ENCODE measurements at regions not wholly inside any gene's neighbourhood (a gene's known extent, or its start where the extent isn't known, plus 50 kb on each side); places are given as distances from the start of the nearest gene placed in this dataset.
"Not testable (repeated sequence)": the region's sequence is repeated elsewhere in the genome, so short reads cannot be mapped to it uniquely, and the experiment has no call there.

DNA sequence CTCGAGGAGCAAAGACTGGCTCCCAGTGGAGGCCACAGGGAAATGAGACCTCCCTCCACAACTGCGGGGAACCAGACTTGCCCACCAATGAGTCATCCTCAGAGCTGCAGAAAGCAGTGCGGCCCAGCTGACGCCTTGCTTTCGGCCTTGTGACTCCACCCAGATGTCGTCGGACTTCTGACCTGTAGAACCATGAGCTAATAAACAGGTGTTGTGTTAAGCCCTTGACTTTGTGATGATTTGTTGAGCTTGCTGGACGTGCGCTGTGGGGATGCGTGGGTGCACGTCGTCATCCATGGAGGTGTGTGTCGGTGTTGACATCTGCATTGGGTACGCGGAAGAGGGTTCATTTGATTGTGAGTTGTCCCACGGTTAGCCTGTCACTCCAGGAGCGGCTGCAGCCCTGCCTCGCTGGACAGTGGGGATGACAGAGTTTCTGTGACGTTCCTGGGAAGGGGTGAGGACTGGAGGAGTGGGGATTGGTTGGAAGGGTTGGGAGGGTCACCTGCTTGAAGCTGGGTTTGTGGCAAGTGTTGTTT lies 154.1 kb downstream of the SH3BP4 start:
- DNase-seq (ENCODE audit: low read depth in 2 of 2) = no peak

- no peak for DNase-seq (ENCODE audit: low read depth in 2 of 2)
These were observed 155.2 kb downstream of the SH3BP4 start for GRCh38 chr2:235106874-235107639.

DNA sequence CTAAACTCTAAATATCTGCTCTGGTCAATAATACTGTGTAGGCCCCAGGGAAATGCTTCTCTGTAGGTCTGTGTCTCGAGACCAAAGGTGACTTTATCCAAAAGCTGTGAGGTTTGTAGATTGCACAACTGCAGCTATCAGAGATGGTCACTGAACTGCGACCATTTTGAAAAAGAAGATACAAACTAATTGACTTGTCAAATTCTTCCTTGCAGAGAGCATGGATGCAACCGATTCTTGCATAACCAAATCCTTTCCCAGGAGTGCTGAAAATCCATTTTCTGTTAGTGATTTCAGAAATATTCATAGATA lies 155.8 kb downstream of the SH3BP4 start:
- no peak for DNase-seq (ENCODE audit: low read depth in 2 of 2)

- DNase-seq (ENCODE audit: low read depth in 2 of 2) = not testable (repeated sequence)
These were observed 157.7 kb downstream of the SH3BP4 start for GRCh38 chr2:235109561-235109960.

GRCh38 chr2:235112365-235112764 lies 160.5 kb downstream of the SH3BP4 start:
- no peak for DNase-seq (ENCODE audit: low read depth in 2 of 2)

- no peak for DNase-seq (ENCODE audit: low read depth in 2 of 2)
These were observed 162.0 kb downstream of the SH3BP4 start for GRCh38 chr2:235113854-235114253.

- DNase-seq (ENCODE audit: low read depth in 2 of 2) = no peak
These were observed 162.5 kb downstream of the SH3BP4 start for GRCh38 chr2:235114286-235114685.

DNA sequence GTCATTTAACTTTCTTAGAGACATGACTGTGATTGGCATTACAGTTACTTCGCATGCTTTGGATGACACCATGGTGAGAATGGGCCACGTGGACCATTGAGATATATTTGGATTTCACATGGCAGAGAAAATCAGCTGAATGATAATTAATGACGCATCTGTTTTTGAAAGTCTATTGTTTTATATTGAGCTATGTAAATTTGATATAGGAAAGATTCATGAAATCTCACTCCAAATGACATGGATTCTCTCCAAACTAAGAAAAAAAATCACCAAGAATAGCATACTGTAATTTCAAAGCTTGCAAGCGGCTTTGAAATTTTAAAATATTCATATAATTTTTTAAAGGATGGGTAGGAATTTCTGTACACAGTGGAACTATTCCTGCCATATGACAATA lies 163.7 kb downstream of the SH3BP4 start:
- DNase-seq (ENCODE audit: low read depth in 2 of 2) = no peak

GRCh38 chr2:235116885-235117492 lies 165.2 kb downstream of the SH3BP4 start:
- DNase-seq (ENCODE audit: low read depth in 2 of 2) = no peak

DNA sequence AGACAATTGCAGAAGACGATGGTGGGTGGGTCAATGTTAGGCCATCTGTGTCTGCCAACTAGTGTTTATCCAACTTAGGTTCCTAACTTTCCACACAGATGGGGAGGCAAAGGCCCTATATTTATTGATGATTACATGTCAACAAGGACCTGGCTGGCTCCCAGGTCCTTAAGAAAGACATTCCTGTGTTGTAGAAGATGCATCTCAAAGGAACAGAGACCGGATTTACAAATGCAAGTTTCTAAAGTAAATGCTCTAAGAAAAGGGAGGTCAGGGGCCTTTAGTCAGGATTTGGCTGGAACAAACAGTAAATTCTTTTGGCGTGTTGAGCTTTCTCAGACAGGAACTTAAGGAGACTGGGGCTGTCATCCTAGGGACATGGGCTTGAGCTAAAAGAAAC lies 175.0 kb downstream of the SH3BP4 start:
- DNase-seq (ENCODE audit: low read depth in 2 of 2) = no peak

DNA sequence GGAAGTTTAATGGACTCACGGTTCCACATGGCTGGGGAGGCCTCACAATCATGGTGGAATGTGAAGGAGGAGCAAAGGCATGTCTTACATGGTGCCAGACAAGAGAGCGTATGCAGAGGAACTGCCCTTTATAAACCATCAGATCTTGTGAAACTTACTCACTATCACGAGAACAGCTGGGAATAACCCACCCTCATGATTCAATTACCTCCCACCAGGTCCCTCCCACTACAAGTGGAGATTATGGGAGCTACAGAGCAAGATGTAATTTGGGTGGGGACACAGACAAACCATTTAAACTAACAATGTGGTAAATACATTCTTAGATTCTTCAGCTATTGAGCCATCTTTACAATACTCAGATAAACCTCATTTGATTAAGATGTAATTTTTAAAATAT lies 176.1 kb downstream of the SH3BP4 start:
- DNase-seq (ENCODE audit: low read depth in 2 of 2) = no peak

- DNase-seq (ENCODE audit: low read depth in 2 of 2) = no peak
These were observed 178.0 kb downstream of the SH3BP4 start for GRCh38 chr2:235129850-235130249.

- DNase-seq (ENCODE audit: low read depth in 2 of 2) = no peak
These were observed 179.8 kb downstream of the SH3BP4 start for GRCh38 chr2:235131334-235132305.

- DNase-seq (ENCODE audit: low read depth in 2 of 2) = no peak
These were observed 180.8 kb downstream of the SH3BP4 start for GRCh38 chr2:235132651-235133050.

DNA sequence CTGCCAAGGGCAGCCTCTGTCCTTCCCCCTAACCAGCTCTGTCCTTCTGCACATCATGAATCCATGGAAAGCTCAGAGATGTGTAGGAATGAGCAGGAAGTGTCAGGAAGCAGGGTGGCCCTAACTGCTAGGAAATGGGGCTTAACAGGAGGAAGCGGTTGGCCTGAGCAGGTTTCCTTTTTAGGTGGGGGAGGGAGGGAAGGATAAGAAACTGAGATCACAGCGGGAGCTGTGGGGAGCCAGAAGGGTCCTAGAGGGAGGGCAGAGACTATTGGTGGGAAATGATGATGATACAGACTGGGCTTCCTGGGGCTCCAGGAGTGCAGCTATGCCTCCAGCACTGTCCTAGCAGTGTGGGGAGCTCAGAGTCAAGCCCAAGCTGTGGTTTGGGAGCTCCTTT lies 182.0 kb downstream of the SH3BP4 start:
- DNase-seq (ENCODE audit: low read depth in 2 of 2) = no peak

DNA sequence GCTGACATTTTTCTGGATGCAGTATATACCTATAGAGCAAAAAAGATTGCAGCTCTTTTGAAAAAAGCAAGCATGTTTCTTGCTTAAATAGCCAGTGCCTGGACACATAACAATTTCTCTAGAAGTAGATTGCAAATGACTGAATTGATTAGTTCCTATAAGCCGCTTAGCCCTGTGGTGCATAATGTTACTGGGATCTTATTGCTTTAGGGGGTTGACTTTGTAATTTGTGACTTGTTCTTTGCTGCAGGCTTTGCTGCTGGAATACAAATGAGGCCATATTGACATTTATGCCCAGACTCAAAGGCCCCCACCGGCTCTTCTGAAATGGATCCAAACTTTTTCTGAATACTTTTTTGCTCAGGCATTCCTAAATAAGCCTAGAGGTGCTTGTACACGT lies 182.6 kb downstream of the SH3BP4 start:
- DNase-seq (ENCODE audit: low read depth in 2 of 2) = no peak

DNA sequence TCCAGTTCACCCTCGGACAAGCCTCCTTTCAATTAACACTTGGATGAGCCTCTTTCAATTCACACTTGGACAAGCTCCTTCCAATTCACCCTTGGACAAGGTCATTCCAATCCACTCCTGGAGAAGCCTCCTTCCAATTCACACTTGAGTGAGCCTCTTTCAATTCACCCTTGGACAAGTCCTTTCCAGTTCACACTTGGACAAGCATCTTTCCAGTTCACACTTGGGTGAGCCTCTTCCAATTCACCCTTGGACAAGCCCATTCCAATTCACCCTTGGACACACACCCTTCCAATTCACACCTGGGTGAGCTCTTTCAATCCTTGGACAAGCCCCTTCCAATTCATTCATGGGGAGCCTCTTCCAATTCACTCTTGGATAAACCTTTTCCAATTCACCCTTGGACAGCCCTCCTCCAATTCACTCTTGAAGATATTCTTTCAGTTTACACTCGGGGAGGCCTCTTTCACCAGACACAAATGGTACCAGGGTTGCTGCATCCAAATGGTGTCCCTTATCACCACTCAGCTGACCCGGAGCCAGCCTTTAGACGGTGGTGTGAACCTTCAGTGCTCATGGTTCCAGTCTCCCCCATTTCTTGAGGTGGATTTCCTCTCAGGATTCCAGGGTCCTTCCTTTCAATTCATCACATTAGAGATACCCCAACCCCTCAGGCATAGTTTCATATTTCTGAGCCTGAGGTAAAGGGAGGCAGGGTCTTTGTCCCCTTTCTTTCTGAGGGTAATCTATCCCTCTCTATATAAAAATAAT lies 183.6 kb downstream of the SH3BP4 start:
- no peak for DNase-seq (ENCODE audit: low read depth in 2 of 2)

DNA sequence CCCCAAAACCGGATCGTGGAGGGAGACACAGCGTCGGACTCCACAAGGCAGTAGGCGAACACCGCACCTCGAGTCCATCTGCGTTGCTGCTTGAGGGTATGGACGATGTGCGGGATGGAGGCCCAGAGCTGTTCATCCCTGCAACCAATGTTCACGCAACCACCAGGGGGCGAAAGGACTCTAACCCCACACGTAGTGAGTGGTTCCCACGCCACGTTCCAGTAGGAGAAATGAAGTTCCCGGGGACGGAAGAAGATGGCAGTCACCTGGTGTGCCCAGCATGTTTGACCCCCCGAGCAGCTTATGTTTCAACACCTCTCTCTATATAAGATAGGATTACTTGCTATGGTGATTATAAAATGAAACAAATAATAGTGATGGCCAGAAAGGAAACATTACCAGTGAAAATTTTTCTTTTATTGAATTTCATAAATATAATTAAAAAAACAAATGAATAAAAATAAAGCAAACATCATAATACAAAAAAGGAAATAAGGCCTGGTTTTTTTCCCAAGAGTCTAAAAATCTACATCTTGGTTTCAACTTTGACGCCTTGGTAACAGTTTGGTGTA lies 184.3 kb downstream of the SH3BP4 start:
- peak in 1 of 2 donors; percentile 27 for DNase-seq (ENCODE audit: low read depth in 2 of 2)

DNA sequence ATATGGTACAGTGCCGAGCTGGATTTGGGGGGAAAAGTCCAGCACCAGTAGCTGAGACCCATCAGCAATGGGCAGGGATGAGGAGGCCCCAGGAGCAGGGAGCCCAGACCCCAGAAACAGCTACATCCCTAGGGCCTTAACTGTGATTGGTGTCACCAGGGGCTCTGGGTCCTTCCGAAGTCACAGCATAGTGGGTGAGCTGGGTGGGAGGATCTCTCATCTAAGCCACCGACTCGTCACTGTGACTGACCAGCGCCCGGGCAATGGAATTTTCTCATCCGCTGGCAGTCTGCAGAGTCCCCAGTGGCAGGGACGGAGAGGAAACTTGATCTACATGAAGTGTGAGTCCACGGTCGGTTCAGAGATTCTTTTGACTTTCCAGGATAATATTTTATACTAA lies 186.5 kb downstream of the SH3BP4 start:
- no peak for DNase-seq (ENCODE audit: low read depth in 2 of 2)

DNA sequence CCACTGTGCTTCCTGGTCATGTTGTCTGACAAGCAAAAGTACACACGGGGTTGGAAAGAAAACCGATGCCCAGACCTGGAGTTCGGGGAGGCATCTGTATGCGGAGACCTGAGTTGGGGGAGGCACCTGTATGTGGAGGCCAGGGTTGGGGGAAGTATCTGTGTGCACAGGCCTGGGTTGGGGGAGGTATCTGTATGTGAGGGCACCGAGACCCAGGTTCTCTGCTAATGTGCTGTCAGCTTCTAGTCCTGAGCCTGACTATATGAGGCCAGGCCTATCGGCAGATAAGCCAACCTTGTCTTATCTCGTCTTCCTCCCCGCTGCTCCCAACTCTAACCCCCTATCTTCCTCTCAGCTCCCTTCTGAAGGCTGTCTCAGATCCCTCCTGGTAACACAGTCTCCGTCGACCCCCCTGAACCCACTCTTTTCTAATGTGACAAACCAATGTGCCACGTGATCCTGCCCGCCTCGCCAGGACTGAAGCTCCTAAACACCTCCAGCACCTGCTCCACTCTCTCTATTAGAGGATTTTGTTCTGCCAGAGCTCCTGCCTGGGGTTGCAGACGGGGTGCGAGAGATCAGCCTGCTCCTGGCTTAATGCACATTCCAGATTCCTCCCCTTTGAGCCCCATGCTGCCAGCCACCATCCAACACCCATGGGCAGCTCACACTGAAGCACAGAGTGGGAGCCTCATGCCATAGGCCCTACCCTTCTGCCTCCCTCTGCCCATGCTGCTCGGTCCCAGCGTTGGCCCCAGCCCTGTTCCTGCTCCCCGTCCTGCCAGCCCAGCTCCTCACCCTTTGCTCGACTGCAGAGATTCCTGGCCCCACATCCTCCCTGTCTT lies 188.4 kb downstream of the SH3BP4 start:
- no peak for DNase-seq (ENCODE audit: low read depth in 2 of 2)

DNA sequence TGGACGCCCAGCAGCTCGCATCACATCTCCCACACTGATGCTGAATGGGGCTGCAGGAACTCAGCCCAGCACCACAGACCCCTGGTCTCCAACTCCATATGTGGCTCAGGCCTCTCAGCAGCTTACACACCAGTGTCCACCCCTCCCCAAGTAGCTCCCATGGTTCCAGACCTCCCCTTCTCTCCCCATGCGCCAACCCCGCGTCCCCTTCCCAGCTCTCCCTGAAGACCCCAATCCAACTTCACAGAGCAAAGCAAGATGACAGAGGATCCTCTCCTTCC lies 188.9 kb downstream of the SH3BP4 start:
- DNase-seq (ENCODE audit: low read depth in 2 of 2) = no peak
